ENCODE measurements at regions not wholly inside any gene's neighbourhood (a gene's known extent, or its start where the extent isn't known, plus 50 kb on each side); places are given as distances from the start of the nearest gene placed in this dataset.

DNA sequence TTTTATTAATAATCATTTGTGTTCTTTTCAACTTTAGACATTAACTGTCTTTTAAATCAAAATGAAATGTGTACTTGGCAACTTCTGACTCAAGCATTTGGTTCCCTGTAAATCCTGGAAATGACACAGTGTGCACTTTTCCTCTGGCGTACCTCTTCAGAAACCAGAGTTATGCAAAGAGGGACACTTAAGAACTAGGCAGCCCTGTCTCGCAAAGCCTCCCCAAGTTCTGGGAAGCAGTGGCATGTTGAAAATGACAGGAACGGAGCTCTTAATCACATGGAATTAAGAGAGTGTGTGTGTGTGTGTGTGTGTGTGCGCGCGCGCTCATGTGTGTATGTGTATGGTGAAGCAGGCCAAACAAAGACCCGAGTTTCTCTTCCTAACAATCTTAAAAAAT lies 707.4 kb downstream of the MECOM start:
- Histone ChIP-seq H3K36me3 (no peaks in the 10 kb centered on the region), H3K4me3 (no peak overlapping the region), H3K9me3 (replicated peaks) (peaks cover 9% of the 10 kb centered on the region), H3K4me1 (no peaks in the 10 kb centered on the region), H3K27ac (replicated peaks) (no peak overlapping the region), H3K27me3 (ENCODE audit: low read depth) (no peaks in the 10 kb centered on the region)
- intact Hi-C loops (cut with micrococcal nuclease) = no loop called here
- TF ChIP-seq, protein P1, sequence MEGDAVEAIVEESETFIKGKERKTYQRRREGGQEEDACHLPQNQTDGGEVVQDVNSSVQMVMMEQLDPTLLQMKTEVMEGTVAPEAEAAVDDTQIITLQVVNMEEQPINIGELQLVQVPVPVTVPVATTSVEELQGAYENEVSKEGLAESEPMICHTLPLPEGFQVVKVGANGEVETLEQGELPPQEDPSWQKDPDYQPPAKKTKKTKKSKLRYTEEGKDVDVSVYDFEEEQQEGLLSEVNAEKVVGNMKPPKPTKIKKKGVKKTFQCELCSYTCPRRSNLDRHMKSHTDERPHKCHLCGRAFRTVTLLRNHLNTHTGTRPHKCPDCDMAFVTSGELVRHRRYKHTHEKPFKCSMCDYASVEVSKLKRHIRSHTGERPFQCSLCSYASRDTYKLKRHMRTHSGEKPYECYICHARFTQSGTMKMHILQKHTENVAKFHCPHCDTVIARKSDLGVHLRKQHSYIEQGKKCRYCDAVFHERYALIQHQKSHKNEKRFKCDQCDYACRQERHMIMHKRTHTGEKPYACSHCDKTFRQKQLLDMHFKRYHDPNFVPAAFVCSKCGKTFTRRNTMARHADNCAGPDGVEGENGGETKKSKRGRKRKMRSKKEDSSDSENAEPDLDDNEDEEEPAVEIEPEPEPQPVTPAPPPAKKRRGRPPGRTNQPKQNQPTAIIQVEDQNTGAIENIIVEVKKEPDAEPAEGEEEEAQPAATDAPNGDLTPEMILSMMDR (IDR thresholded peaks at IDR 0.05; ENCODE audit: borderline replicate concordance) = no peak
- no peak for DNase-seq

DNA sequence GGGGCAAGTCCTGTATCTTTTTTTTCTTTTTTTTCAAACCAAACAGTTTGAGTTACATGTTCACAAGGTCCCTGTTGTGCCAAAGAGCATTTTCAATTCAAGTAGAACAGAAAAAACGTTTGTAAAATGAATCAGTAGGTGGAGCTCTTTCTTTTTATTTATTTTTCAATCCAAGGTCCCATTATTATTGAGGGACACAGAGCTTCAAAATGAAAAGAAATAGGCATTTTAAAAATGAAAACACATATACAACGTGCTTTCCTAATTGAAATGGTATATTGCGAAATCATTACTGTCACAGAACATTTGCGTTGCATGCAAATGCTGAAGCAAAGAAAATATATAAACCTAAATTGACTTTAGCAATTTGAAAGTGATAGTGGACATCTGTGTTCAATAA lies 711.0 kb downstream of the MECOM start:
- Histone ChIP-seq H3K4me1 (no peaks in the 10 kb centered on the region), H3K36me3 (no peaks in the 10 kb centered on the region), H3K27ac (replicated peaks) (no peak overlapping the region), H3K4me3 (no peak overlapping the region), H3K27me3 (ENCODE audit: low read depth) (no peaks in the 10 kb centered on the region), H3K9me3 (replicated peaks) (peaks cover 9% of the 10 kb centered on the region)
- TF ChIP-seq, protein P1 (IDR thresholded peaks at IDR 0.05; ENCODE audit: borderline replicate concordance) = peak; percentile 31
- DNase-seq = no peak
- intact Hi-C loops (cut with micrococcal nuclease) = no loop called here

DNA sequence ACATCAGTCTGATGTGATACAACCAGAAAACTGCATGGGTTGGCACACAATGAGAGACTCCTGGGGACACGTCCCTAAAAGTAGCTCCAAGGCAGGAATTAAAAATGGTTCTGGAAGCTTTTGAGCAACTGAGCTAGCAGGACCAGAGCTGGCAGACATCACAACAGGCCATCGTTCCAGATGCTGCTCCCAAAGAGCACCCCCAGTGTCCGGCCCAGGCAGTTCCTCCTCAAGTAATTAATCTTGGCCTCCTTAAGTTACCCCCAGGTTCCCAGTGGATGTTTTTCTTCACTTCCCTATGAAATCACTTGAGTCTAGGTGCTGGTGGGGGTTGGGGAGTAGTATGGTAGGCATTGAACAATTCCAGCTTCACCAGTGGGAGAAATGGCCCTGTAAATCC lies 711.6 kb downstream of the MECOM start:
- no peak overlapping the region for H3K4me3 ChIP-seq
- intact Hi-C loops (cut with micrococcal nuclease) = no loop called here

DNA sequence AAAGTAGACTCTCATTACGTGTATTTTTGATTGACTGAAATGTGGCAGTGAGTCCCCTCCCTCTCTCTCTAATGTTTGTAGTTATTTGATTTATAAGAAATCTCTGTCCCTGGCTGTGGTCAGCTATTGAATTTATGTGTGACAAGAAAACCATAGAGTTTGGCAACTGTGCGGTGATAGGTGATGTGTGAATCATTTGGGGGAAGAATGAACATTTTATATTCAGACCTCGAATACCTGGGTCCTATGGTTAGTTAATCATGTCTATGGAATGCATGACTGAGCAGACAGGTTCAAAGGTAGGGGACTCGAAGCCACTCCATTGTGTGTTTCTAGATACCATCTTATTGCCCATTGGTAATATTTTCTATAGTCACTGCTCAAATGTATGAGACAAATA lies 712.1 kb downstream of the MECOM start:
- TF ChIP-seq, protein P1 (IDR thresholded peaks at IDR 0.05; ENCODE audit: borderline replicate concordance) = no peak
- intact Hi-C loops (cut with micrococcal nuclease) = no loop called here
- Histone ChIP-seq H3K9me3 (replicated peaks) (peaks cover 9% of the 10 kb centered on the region), H3K4me3 (no peak overlapping the region), H3K27me3 (ENCODE audit: low read depth) (no peaks in the 10 kb centered on the region), H3K36me3 (no peaks in the 10 kb centered on the region), H3K27ac (replicated peaks) (no peak overlapping the region), H3K4me1 (no peaks in the 10 kb centered on the region)
- DNase-seq = no peak

More for the DNA sequence above, 711.6 kb downstream of the MECOM start:
- no peak overlapping the region for H3K27ac ChIP-seq (replicated peaks)
- TF ChIP-seq, protein P1 (IDR thresholded peaks at IDR 0.05; ENCODE audit: borderline replicate concordance) = no peak
- peaks cover 9% of the 10 kb centered on the region for H3K9me3 ChIP-seq (replicated peaks)
- H3K36me3 ChIP-seq = no peaks in the 10 kb centered on the region
- no peak for DNase-seq
- no peaks in the 10 kb centered on the region for H3K27me3 ChIP-seq (ENCODE audit: low read depth)
- no peaks in the 10 kb centered on the region for H3K4me1 ChIP-seq

DNA sequence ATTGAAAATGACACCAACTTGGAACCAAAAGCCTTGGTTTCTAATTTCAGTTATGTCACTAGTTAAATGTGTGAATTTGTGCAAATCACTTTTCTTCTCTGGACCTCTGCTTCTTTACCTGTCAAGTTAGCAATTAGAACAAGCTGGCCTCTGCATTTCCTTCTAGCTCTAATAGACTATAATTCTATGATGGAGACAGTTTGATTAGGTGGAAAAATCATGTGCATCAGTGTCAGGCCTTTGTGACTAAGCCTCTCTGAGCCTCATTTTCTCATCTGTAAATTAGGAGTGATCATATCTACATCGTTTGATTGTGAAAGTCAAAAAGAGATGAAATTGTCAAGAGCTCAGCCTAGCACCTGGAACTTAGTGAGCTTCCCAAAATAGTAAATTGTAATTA lies 712.9 kb downstream of the MECOM start:
- no peaks in the 10 kb centered on the region for H3K36me3 ChIP-seq
- no peak overlapping the region for H3K27ac ChIP-seq (replicated peaks)
- no peaks in the 10 kb centered on the region for H3K27me3 ChIP-seq (ENCODE audit: low read depth)
- intact Hi-C loops (cut with micrococcal nuclease) = no loop called here
- DNase-seq = no peak
- H3K4me3 ChIP-seq = no peak overlapping the region
- TF ChIP-seq, protein P1 (IDR thresholded peaks at IDR 0.05; ENCODE audit: borderline replicate concordance) = no peak
- no peaks in the 10 kb centered on the region for H3K4me1 ChIP-seq
- H3K9me3 ChIP-seq (replicated peaks) = peaks cover 9% of the 10 kb centered on the region
